ENCODE measurements at regions not wholly inside any gene's neighbourhood (a gene's known extent, or its start where the extent isn't known, plus 50 kb on each side); places are given as distances from the start of the nearest gene placed in this dataset.

GRCh38 chr13:59086147-59086546, 1077.6 kb downstream of the DIAPH3 start:
- no peaks in the 10 kb centered on the region for H3K36me3 ChIP-seq (ENCODE audit: insufficient read depth in 1 of 2, low read depth in 1 of 2)
- intact Hi-C loops (cut with DNase I), result no loop called here
- WGBS, 3 donors, result 82 to 88% (median 87%) methylated on average over 2 of the region's 2 CpGs
- TF ChIP-seq CTCF (IDR thresholded peaks at IDR 0.05), result no peak
- no peak overlapping the region for H3K4me3 ChIP-seq
- peaks cover 9% of the 10 kb centered on the region for H3K9me3 ChIP-seq
- no peaks in the 10 kb centered on the region for H3K27me3 ChIP-seq (ENCODE audit: insufficient read depth in 3 of 3, low read length in 2 of 3)
- no peak for DNase-seq
- ATAC-seq, result no peak
- H3K27ac ChIP-seq, result no peak overlapping the region
- H3K4me1 ChIP-seq, result no peaks in the 10 kb centered on the region

GRCh38 chr13:59088716-59089115, 1075.0 kb downstream of the DIAPH3 start:
- Histone ChIP-seq H3K36me3 (ENCODE audit: insufficient read depth in 1 of 2, low read depth in 1 of 2) (no peaks in the 10 kb centered on the region), H3K4me3 (no peak overlapping the region), H3K9me3 (peaks cover 9% of the 10 kb centered on the region), H3K4me1 (no peaks in the 10 kb centered on the region), H3K27ac (no peak overlapping the region), H3K27me3 (ENCODE audit: insufficient read depth in 3 of 3, low read length in 2 of 3) (no peaks in the 10 kb centered on the region)
- TF ChIP-seq CTCF (IDR thresholded peaks at IDR 0.05), result no peak
- 67 to 76% (median 73%) methylated on average over 2 of the region's 2 CpGs for WGBS, 3 donors
- no peak for DNase-seq
- intact Hi-C loops (cut with DNase I), result no loop called here
- ATAC-seq, result no peak

GRCh38 chr13:59094181-59094580, 1069.5 kb downstream of the DIAPH3 start:
- Histone ChIP-seq H3K27ac (no peak overlapping the region), H3K9me3 (no peaks in the 10 kb centered on the region), H3K36me3 (ENCODE audit: insufficient read depth in 1 of 2, low read depth in 1 of 2) (no peaks in the 10 kb centered on the region), H3K27me3 (ENCODE audit: insufficient read depth in 3 of 3, low read length in 2 of 3) (no peaks in the 10 kb centered on the region), H3K4me3 (no peak overlapping the region), H3K4me1 (no peaks in the 10 kb centered on the region)
- TF ChIP-seq CTCF (IDR thresholded peaks at IDR 0.05), result no peak
- 75 to 78% (median 78%) methylated on average over 2 of the region's 2 CpGs for WGBS, 3 donors
- no peak for ATAC-seq
- DNase-seq, result no peak
- intact Hi-C loops (cut with DNase I), result no loop called here

- no peaks in the 10 kb centered on the region for H3K36me3 ChIP-seq (ENCODE audit: insufficient read depth in 1 of 2, low read depth in 1 of 2)
- no peak for ATAC-seq
- no peak for TF ChIP-seq CTCF (IDR thresholded peaks at IDR 0.05)
- no peak overlapping the region for H3K4me3 ChIP-seq
- intact Hi-C loops (cut with DNase I), result no loop called here
- H3K4me1 ChIP-seq, result no peaks in the 10 kb centered on the region
- WGBS, 3 donors, result 56 to 60% (median 57%) methylated on average over 6 of the region's 6 CpGs
- H3K27me3 ChIP-seq (ENCODE audit: insufficient read depth in 3 of 3, low read length in 2 of 3), result no peaks in the 10 kb centered on the region
- no peak for DNase-seq
- H3K9me3 ChIP-seq, result no peaks in the 10 kb centered on the region
- no peak overlapping the region for H3K27ac ChIP-seq
These were observed 1064.3 kb downstream of the DIAPH3 start for GRCh38 chr13:59099182-59099974.

Data from psoas muscle (tissue), 7 donors.